22Rv1 (cell line): ENCODE measurements at regions not wholly inside any gene's neighbourhood (a gene's known extent, or its start where the extent isn't known, plus 50 kb on each side); places are given as distances from the start of the nearest gene placed in this dataset.

ENCODE experiments used
- ZFX ChIP-seq: fragments of 450-650 bp; IDR thresholded peaks from 2 replicates; pipeline ENCODE4 v1.6.1; 2017; ENCODE audit warnings: antibody characterized with exemption, borderline replicate concordance
- TF ChIP-seq, protein P1 (sequence below): fragments of 450-650 bp; IDR thresholded peaks from 2 replicates; pipeline ENCODE4 v1.5.1; 2017; ENCODE audit warnings: mild to moderate bottlenecking

DNA sequence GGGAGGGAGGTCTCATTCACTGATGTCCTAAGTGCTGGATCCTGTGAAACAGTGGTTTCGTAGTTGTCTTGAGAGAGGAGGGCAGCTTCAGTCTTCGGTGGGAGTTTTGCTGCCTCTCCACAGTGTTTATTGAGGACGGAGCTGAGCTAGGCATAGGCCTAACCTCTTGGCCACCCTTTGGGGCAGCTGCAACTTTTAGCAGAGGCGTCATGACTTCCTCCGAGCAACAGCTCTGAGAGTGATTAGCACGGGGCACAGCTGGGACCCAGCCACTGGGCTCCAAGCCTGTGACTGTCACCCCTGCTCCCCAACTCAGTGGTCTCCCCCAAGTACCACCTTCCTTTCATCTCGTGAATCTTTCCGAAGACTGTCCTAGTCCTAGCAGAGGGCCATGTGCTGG is 139.9 kb upstream of the NCOR2 start:
- TF ChIP-seq, protein P1, sequence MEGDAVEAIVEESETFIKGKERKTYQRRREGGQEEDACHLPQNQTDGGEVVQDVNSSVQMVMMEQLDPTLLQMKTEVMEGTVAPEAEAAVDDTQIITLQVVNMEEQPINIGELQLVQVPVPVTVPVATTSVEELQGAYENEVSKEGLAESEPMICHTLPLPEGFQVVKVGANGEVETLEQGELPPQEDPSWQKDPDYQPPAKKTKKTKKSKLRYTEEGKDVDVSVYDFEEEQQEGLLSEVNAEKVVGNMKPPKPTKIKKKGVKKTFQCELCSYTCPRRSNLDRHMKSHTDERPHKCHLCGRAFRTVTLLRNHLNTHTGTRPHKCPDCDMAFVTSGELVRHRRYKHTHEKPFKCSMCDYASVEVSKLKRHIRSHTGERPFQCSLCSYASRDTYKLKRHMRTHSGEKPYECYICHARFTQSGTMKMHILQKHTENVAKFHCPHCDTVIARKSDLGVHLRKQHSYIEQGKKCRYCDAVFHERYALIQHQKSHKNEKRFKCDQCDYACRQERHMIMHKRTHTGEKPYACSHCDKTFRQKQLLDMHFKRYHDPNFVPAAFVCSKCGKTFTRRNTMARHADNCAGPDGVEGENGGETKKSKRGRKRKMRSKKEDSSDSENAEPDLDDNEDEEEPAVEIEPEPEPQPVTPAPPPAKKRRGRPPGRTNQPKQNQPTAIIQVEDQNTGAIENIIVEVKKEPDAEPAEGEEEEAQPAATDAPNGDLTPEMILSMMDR, result no peak
- no peak for TF ChIP-seq ZFX
